GM12874 (cell line): ENCODE measurements at regions not wholly inside any gene's neighbourhood (a gene's known extent, or its start where the extent isn't known, plus 50 kb on each side); places are given as distances from the start of the nearest gene placed in this dataset.

Source experiments
- CTCF ChIP-seq: IDR thresholded peaks from 2 replicates; pipeline ENCODE4 v1.5.1; 2011; ENCODE audit warnings: low read depth, mild to moderate bottlenecking, control low read depth, low read length, moderate library complexity; ENCODE audit not compliant: insufficient read depth

- TF ChIP-seq CTCF, result no peak
Observed at GRCh38 chr3:105065895-105066839, 300.5 kb upstream of the ALCAM start.

DNA sequence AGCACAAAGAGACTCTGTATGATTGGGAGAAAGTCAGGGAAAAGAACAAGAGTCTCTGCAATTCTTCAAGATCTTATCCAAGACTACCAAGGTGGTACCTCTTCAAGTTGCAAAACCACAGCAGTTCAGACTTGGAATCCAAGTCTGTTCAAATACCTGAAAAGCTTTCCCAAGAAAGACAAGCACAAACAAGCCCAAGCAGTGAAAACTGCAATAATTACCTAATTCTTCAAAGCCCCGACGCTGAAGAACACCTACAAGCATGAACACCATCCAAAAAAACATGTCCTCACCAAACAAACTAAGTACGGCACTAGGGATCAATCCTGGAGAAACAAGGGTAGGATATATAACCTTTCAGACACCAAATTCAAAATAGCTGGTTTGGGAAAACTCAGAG is 299.3 kb upstream of the ALCAM start:
- TF ChIP-seq CTCF, result no peak

GRCh38 chr3:105077060-105077822 is 289.5 kb upstream of the ALCAM start:
- TF ChIP-seq CTCF, result no peak

DNA sequence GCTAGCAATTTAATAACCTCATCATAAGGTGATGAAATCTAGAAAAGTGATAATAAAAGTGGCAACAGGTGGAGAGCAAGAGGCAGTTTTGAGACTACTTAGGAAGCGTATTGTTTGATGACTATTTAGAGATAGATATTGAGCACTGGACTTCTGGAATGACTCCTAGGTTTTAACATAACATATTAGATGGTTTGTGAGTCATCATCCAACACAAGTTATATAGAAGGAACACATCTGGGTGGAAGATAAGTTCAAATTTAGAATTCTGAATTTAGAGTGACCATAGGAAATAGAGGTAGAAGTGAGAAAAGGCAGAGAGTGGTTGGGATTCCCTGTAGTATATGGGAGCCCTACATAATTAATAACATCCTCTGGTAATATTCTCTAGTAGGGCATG is 282.8 kb upstream of the ALCAM start:
- no peak for TF ChIP-seq CTCF

- no peak for TF ChIP-seq CTCF
Observed at GRCh38 chr3:105085506-105085905, 281.2 kb upstream of the ALCAM start.

- no peak for TF ChIP-seq CTCF
Observed at GRCh38 chr3:105093371-105094252, 273.1 kb upstream of the ALCAM start.
